CD4-positive, alpha-beta T cell treated with Interleukin-21 for 1 hour (primary cell): ENCODE measurements at regions not wholly inside any gene's neighbourhood (a gene's known extent, or its start where the extent isn't known, plus 50 kb on each side); places are given as distances from the start of the nearest gene placed in this dataset.
"Not testable (repeated sequence)": the region's sequence is repeated elsewhere in the genome, so short reads cannot be mapped to it uniquely, and the experiment has no call there.

Experiments used
- DNase-seq: peaks from one replicate; pipeline ENCODE4 v3.0.0-alpha.2; 2020

DNA sequence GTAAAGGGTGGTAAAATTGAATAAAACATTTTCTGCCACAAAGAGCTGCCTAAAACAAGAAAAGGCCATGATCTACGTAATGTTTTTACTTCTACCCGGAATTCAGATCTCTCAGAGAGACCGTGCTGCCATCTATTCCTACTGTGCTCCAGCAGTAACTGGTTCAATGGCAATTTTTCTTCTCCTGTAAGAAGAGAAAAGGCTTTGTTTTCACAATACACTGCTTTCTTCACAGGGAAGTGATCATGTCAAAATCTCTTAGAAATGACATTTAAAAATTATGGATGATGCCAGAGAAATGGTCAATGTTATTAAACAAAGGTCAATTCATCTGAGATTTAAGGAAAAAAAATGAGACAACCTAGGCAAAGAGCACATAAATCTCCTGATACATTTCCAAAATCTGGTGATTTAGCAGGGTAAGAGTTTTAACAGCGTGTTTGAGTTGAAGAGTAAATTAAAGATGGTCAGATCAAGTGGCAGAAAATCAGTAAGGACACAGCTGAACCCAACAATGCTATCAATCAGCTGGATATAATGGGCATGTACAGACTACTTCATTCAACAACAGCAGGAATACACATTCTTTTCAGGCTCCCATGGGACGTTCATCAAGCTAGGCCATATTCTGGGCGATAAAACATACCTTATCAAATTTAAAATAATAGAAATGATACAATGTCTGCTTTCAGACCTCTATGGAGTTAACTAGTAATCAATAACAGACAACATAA, 523.1 kb downstream of the CHSY3 start:
- DNase-seq: no peak

DNA sequence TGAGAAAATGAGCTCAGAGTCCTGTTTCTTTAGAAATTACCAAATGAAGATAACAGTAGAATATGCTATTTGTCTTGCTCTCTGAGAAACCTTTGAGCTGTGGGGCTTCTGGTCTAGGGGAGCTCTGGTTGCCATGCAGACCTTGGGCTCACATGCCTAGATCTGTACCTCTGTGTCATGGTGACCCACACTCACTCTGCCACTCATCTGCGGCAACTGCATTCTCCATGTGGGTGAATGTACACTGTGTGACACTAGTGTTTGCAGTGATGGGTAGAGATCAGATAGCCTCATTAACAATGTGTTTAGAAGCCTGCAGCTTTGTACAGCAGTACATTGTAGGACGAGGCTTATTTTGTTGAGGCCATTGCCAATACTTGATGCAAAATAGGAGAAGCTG, 521.2 kb downstream of the CHSY3 start:
- no peak for DNase-seq

DNA sequence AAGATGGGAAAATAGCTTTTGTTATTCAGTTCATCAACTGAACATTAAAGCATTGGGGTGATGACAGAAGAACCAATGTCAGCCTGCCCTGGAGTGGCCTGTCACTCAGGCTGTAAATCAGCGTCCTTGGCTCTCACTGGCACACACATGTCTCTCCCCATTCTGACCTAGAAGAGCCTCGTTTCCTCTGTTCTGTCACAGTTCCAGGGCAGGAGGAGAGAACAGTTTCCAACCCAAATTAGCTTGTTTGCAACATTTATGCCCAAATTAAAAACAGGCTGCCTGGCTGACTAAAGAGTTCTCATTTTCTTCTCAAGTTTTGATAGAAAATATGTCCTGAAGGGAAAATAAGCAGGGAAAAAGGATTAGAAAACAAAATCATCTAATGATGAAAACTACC, 520.1 kb downstream of the CHSY3 start:
- DNase-seq: no peak

DNA sequence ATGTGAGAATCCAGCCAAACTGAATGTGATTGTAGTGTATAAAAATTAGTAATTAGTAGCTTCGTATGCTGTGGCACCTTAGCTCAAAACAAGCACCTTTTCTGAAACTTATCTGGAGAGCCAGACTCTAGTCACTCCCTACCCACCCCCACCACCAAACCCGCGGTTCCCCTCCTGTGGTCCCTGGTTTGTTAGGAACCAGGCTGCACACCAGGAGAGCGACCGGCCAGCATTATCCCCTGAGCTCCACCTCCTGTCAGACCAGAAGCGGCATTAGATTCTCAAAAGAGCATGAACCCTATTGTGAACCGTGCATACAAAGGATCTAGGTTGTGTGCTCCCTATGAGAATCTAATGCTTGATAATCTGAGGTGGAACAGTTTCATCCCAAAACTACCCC, 498.6 kb downstream of the CHSY3 start:
- no peak for DNase-seq

DNA sequence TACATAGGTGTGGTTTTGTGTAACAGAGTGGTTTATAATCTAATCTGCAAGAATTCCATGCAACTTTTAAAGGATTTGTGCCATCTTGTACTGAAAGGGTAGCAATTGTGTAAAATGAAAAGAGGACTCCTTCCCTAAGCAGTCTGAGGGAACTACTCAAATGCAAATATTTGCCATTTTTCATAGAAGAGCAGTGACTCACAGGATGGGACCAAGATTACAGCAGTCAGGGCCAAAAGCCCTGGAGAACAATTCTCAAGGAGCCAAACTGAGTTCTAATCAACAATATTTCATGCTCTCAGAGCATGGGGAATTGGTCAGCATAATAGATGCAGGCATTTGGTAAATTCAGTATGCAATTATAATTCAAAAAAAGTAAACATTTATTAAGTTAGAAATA, 495.8 kb downstream of the CHSY3 start:
- no peak for DNase-seq

DNA sequence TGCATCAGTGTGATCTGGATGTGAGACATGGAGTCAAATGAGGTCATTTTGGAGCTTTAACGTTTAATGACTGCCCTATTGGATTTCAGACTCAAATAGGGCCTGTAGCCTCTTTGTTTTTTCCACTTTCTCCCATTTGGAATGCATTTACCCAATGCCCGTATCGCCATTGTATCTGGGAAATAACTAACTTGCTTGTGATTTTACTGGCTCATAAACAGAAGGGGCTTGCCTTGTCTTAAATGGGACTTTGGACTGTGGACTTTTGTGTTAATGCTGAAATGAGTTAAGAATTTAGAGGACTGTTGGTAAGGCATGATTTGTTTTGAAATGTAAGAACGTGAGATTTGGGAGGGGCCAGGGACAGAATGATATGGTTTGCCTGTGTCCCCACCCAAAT, 494.6 kb downstream of the CHSY3 start:
- DNase-seq: no peak

DNA sequence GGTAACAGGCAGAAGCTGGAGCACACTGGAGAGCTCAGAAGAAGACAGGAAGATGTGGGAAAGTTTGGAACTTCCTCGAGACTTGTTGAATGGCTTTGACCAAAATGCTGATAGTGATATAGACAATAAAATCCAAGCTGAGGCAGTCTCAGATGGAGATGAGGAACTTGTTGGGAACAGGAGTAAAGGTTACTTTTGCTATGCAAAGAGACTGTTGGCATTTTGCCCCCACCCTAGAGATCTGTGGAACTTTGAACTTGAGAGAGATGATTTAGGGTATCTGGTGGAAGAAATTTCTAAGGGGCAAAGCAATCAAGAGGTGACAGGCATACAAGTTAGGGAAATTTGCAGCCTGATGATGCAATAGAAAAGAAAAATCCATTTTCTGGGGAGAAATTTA, 493.5 kb downstream of the CHSY3 start:
- DNase-seq: not testable (repeated sequence)

DNA sequence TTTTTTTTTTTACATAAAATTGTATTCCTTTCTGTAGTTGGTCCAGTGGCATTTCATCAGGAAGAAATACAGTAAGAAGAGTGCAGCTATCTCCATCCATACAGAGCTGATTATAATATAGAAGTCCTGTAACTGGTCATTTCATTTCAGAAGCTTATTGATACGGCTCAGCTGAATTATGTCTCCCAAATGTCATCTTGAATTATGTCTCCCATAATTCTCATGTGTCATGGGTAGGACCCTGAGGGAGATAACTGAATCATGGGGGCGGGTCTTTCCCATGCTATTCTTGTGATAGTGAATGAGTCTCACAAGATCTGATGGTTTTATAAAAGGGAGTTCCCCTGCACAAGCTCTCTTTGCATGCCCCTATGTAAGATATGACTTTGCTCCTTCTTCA, 492.9 kb downstream of the CHSY3 start:
- no peak for DNase-seq

DNA sequence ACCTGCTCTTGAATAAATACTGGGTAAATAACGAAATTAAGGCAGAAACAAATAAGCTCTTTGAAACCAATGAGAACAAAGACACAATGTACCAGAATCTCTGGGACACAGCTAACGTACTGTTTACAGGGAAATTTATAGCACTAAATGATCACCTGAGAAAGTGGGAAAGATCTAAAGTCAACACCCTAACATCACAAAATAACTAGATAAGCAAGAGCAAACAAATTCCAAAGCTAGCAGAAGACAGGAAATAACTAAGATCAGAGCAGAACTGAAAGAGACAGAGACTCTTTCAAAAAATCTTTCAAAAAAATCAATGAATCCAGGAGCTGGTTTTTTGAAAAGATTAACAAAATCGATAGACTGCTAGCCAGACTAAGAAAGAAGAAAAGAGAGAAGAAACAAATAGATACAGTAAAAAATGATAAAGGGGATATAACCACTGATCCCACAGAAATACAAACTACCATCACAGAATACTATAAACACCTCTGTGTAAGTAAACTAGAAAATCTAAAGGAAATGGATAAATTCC, 487.5 kb downstream of the CHSY3 start:
- DNase-seq: not testable (repeated sequence)

DNA sequence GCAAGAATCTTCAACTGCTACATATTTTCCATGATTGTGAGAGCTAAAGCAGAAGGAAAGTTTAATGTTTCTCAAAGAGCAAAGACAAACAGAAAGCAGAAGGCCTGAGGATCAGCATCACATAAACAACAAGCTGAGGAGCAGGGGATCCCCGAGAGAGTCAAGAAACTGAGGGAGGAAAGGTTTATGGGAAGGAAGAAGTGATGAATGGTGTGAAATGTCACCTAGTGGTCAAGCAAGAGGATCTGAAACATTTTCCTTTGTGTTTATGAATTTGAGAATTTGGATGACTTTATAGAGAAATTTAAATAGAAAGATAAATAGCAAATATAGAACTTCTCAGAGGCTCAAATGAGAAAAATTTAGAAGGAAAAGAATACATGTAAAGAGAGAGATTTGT, 481.9 kb downstream of the CHSY3 start:
- no peak for DNase-seq

DNA sequence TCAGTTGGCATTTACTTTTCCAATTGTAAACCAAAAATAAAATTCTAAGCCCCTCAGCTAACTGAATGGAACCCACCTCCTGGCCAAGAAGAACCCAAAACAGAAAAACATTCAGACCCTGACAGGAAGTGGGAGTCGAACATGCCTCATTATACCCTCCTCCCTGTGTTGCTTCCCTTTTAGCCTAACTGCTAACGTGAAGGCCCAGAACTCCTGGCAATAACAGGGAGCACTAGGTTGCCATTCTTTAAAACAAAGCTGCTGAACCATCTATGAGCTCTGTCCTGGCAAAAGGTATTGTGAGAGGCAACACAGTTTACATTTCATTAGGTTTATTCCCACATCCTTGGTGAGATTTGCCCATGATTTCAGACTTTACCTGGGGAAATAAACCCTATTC, 481.4 kb downstream of the CHSY3 start:
- no peak for DNase-seq

DNA sequence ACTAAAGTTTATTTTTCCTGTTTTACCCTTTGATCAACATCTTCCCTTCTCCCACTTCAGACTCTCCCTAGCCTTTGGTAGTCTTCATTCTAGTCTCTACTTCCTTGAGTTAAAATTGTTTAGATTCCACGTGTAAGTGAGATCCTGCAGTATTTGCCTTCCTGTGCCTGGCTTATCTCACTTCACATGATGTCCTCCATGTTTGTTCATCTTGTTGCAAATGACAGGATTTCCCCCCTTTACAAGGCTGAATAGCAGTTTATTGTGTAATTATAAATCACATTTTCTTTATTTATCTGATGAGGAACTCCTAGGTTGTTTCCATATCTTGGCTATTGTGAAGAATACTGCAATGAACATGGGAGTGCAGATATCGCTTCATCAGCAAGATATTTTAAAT, 461.7 kb downstream of the CHSY3 start:
- DNase-seq: no peak

DNA sequence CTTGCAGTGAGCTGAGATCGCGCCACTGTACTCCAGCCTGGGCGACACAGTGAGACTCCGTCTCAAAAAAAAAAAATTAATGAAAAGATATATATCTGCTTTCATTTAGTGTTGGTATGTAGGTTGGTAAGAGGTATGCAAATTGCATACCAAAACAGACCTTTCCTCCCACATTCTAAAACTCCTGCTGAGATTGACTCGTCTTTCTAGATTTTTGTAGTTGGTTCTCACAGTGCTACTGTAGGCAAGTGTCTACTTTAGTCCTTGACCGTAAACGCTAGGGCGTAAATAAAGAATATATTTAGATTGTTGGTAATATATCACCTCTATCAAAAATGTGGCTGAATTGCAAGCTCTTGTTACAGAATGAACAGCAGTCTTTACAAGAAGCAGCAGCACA, 445.9 kb downstream of the CHSY3 start:
- no peak for DNase-seq

DNA sequence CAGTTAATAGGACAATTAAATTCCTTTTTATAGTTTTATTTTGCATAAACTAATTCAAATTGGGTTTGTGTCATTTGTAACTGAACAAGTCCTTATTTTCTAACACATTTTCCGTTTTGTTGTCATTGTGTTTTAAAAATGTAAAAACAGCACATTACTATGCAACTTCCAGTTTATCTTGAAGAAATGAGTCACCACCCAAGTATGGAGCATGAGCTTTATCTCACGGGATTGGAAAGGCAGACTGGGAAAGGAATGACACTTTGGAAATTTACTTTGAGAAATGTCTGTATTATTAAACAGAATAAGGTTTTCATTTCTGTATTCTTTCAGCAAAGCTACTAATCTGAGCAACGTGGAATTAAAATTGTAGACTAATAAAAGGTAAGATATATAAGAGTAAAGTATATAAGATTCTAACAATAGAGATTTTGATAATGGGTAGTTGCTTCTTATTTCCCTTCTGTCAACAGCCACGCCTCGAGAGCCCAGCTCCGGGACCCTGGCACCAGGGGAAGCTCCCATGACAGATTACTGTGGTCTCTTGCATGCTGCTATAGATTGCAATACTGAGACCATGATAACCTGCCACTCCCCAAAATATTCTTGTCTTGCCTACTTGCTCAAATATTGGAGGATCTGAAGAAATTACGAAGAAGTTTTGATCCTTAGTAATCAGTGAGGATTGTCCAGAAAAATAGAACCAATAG, 433.1 kb downstream of the CHSY3 start:
- no peak for DNase-seq

DNA sequence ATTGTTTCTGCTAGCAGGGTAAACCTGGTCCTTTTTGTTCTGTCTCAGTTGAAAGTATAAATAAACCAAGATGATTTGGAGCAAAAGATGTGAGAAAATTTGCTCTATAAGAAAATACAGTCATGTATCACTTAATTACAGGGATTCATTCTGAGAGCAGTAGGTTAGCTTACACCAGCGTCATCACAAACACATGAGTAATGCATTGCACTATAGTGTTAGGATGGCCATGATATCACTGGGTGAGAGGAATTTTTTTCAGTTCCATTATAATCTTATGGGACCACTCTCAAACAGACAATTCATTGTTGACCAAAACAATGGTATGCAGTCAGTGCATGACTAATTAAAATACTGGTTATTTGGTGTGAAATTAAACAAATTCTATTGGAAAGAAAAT, 430.9 kb downstream of the CHSY3 start:
- no peak for DNase-seq

DNA sequence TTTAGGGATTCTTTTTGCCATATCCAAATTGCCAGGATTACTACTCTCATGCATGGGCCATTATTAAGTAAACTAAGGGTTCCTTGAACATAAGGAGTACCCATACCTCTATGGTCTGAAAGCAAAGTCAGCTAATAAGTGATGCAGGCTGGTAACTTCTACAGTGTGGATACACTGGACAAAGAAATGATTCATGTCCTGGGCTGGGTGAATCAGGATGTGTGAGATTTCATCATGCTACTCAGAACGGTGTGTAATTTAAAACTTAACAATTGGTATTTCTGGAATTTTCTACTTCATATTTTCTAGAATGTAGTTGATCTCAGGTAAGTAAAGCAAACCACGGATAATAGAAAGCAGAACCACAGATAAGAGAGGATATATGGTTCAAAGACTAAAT, 428.8 kb downstream of the CHSY3 start:
- no peak for DNase-seq

DNA sequence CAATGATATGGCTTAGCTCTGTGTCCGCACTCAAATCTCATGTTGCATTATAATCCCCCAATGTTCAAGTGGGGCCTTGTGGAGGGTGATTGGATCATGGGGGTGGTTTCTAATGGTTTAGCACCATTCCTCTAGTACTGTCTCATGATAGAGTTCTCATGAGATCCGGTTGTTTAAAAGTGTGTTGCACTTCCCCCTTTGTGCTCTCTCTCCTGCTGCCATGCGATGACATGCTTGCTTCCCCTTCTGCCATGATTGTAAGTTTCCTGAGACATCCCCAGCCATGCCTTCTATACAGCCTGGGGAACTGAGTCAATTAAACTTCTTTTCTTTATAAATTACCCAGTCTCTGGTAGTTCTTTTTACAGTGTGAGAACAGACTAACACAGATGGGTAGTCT, 427.1 kb downstream of the CHSY3 start:
- no peak for DNase-seq

DNA sequence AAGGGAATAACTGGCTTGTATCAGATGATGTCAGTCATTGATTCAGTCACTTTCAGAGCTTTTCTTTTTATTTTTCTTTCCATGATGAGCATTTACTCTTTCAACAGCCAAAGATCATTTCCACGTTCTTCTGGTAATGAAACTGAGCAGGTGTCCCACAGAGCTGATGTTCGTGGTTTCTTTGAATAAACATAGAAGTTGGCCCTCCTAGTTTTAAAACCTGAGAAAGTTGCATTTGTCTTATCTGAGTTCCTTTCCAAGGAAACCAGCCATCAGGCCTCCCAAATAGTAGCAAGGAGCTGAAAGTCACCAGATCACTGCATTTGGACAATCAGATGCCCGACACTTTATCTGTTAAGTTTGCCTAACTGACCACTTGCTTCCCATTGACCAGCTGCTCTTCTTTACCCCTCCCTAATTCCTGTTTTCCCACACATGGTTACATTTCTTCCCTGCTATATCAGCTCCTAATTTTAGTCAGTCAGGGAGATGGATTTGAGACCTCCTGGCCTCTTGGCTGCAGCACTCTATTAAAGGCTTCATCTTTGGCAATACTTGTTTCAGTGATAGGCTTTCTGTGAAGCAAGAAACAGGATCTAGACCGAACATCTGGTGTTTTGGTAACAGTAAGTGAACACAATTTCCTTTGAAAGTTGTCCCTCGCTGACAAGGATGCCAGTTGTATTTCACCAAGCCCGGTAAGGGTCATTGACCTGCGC, 420.8 kb downstream of the CHSY3 start:
- DNase-seq: no peak

DNA sequence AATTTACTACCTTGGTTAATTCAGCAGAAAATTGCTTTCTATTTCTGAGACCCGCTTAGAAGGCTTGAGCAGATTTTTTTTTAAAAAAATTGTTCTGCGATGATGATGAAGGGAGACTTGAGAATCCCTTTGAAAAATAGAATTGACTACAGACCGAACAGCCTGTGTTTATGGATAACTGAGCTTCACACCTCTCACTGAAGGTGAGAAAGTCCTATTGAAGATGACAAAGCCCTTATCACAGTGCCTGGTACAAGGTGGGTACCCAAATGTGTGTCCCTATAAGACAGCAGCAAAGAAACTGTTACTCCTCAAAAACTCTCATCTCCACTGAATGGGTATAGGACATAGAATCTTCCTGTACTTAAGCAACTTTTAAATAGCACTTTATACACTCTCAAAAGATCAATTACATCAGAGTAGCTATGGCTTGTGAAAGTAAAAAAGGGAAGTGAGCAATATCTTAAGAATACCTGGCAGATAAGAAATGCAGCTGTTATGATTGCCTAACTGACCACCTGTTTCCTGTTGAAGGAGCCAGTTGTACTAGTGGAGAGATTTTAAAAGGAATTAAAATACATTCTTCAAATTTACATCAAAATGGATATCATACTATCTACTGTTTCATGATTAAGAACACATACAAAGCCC, 419.7 kb downstream of the CHSY3 start:
- DNase-seq: no peak

DNA sequence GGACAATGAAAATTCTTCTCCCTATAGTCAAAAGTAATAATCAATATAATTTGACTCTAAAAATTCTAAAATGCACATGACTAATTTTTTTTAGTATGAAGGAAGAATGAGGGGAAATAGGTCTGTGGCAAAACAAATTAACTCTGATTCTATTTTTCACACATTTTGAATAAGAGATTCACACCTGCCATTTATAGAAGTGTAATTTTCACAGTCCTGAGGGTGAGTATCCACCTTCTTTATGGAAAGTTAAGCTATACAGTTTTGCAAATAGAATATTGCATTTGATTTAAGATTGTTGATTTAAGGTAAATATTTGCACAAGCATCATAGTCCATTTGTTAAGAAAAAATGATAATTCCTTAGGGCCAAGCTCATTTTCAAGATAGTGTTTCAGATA, 417.7 kb downstream of the CHSY3 start:
- DNase-seq: no peak

DNA sequence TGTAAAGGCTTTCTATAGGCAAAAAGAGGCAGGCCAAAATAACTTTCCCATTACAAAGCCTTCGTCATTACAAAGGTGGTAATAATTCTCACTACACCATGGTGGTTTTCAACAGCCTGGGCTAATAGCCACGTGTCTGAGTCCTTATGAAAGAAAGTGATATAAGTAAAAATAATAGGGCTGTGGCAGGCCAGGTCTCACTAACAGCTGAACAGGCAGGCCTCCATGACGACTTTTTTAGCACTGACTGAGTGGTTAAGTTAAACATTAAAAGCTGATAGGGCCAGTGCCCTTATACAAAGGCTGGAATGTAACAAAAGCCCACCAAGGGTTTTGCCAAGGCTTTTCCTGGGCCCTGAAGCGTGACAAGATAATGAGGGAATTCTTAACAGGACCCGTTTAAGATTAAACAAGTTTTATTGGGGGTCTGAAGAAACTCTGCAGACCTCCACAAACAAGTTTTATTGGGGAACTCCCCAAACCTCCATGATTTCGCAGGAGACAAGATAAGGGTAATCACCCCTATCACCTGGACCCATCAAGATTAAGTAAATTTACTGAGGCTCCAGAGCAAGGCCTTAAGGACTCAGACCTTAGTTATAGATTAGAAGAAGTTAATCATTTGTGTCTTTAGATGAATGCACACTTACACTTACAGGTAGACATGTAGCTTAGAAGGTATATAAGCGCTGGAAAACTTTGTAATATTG, 412.9 kb downstream of the CHSY3 start:
- no peak for DNase-seq

DNA sequence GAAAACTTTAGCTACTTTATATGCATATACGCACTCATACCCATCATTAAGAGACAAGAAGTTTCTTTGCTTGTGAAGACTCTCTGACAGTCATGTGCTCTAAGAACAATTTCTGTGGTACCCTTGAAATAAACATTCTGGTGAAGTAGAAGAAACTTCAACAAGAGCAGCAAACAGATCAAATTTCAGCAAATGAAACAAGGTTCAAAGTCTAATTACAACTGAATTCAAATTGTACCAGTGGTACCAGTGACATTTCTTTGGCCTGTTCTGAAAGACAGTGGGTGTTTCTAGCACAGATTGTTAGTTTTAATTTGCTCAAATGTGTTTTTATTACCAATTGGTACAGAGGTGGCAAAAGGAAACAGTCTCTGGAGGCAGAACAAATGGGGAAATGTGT, 391.0 kb downstream of the CHSY3 start:
- DNase-seq: no peak

DNA sequence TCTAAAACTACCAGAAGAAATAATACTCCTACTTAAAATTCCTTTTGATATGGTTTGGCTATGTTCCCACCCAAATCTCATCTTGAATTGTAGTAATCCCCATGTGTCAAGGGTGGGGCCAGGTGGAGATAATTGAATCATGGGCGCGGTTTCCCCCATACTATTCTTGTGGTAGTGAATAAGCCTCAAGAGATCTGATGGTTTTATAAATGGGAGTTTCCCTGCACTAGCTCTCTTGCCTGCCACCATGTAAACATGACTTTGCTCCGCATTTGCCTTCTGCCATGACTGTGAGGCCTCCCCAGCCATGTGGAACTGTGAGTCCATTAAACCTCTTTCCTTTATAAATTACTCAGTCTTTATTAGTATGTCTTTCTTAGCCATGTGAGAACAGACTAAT, 390.5 kb downstream of the CHSY3 start:
- DNase-seq: not testable (repeated sequence)
